BJ (cell line): ENCODE measurements at regions not wholly inside any gene's neighbourhood (a gene's known extent, or its start where the extent isn't known, plus 50 kb on each side); places are given as distances from the start of the nearest gene placed in this dataset.

Experiments
- CTCF ChIA-PET: fragments of 350-600 bp; formaldehyde crosslinking; extraction: SDS; loops from one replicate; lab custom pipeline; 2021; ENCODE audit warnings: antibody characterized with exemption, inconsistent platforms; lab: Yijun Ruan, JAX
- POLR2A ChIA-PET: fragments of 300-600 bp; sonication (Branson Sonifier 250); formaldehyde crosslinking; extraction: SDS; loops from one replicate; lab custom pipeline; 2021; ENCODE audit warnings: antibody characterized with exemption; lab: Charles Lee
- DNase-seq: peaks from one replicate; pipeline ENCODE4 v3.0.0-alpha.2; 2011; ENCODE audit warnings: low read depth
- H3K27me3 ChIP-seq: 2 replicates; pipeline ENCODE4 v1.6.0; 2011; ENCODE audit warnings: low read length; ENCODE audit not compliant: control insufficient read depth, insufficient read depth
- H3K36me3 ChIP-seq: 2 replicates; pipeline ENCODE4 v1.5.1; 2011; ENCODE audit warnings: low read length; ENCODE audit not compliant: control insufficient read depth, insufficient read depth
- H3K4me3 ChIP-seq: 2 replicates; pipeline ENCODE4 v1.5.1; 2011; ENCODE audit warnings: low read depth, mild to moderate bottlenecking, control low read depth, low read length
- TF ChIP-seq, protein P1 (sequence below): IDR thresholded peaks from 2 replicates; pipeline ENCODE4 v1.5.1; 2011; ENCODE audit warnings: low read depth, mild to moderate bottlenecking, control low read depth, inconsistent platforms, low read length, moderate library complexity; ENCODE audit not compliant: insufficient read depth

DNA sequence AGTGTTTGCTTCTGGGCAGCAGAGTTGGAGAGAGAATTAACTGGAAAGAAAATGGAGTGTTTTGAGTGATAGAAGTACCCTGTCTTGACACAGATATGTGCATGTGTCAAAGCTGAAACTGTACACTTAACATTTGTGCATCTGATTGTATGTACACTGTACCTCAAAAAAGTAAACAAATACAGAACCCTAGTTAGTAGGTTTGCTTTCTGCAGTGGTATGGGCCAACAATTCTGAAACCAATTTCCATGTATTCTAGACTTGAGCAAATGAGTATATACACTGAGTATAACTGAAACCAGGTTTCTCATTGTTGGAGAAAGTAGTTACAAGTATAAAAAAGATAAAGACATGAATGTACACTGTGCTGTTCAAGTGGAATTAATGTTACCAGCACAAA is 52.4 kb downstream of the ELAPOR2 start:
- POLR2A ChIA-PET, result no interaction called here
- CTCF ChIA-PET, result no interaction called here

DNA sequence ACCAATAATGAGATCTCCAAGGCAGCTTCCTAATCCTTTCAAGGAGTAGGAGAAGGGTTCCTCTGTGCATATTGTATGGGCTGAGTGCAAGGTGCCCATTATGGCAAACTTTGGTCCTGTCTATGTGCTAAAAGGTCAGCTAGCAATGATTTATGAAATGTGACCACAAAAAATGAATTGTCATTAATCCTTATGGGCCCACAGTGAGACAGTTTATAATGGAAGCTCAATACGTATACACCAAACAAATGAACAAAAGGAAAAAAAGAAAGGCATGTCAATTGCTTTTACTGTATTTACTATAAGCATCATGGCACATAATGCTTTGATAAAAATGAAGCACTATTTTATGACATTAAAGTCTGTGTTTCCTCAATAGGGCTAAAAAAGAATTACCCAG is 54.5 kb downstream of the ELAPOR2 start:
- POLR2A ChIA-PET, result no interaction called here
- CTCF ChIA-PET, result no interaction called here
- Histone ChIP-seq H3K27me3 (no peaks in the 10 kb centered on the region), H3K4me3 (no peak overlapping the region), H3K36me3 (no peaks in the 10 kb centered on the region)
- TF ChIP-seq, protein P1, sequence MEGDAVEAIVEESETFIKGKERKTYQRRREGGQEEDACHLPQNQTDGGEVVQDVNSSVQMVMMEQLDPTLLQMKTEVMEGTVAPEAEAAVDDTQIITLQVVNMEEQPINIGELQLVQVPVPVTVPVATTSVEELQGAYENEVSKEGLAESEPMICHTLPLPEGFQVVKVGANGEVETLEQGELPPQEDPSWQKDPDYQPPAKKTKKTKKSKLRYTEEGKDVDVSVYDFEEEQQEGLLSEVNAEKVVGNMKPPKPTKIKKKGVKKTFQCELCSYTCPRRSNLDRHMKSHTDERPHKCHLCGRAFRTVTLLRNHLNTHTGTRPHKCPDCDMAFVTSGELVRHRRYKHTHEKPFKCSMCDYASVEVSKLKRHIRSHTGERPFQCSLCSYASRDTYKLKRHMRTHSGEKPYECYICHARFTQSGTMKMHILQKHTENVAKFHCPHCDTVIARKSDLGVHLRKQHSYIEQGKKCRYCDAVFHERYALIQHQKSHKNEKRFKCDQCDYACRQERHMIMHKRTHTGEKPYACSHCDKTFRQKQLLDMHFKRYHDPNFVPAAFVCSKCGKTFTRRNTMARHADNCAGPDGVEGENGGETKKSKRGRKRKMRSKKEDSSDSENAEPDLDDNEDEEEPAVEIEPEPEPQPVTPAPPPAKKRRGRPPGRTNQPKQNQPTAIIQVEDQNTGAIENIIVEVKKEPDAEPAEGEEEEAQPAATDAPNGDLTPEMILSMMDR, result no peak
- no peak for DNase-seq

More for the DNA sequence above, 52.4 kb downstream of the ELAPOR2 start:
- DNase-seq, result no peak
- TF ChIP-seq, protein P1, result no peak
- Histone ChIP-seq H3K27me3 (no peaks in the 10 kb centered on the region), H3K36me3 (no peaks in the 10 kb centered on the region), H3K4me3 (no peak overlapping the region)

DNA sequence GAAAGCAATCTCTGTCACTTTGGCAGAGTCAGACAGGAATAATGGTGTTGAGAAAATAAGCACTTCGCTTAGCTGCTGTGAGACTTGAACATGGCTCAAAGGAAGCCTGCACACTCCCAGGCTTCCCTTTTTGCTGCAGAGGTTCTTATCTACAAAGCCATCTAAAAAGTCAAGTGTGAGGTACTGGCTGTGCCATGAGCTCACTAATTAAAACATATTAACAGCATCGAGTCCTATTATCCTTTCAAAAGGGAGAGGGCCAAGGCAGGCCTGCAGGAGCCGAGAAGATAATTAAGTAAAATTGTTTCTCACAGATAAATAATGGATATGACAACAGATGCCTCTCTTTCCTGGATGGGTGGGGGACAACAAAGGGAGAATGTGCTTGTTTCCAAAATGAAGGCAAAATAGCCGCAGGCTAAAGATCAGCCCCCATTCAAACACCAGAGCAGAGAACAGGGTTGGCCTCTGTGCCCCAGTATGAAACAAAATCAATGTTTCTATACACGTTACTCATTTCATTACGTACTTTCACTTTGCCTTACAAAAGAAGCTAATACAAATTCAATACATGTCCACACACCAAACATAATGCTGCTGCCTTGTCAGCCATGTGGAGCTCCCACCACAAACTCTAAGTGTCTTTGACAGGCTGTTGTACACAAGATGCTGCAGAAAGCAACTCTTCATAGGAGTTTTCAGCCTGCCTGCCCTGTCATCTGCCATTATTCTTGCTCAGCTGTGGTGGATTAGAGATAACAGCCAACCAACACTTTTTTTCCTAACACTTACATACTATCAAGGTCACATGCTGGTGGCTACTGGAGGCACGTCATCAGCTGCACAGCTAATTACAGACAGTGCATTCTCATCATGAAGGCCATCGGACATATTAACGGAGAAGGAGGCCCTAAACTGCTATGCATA is 55.3 kb downstream of the ELAPOR2 start:
- Histone ChIP-seq H3K27me3 (no peaks in the 10 kb centered on the region), H3K4me3 (no peak overlapping the region), H3K36me3 (no peaks in the 10 kb centered on the region)
- CTCF ChIA-PET, result interaction anchor here (1.0 kb wide), 1 partner anchor 12 kb away, joined by 3 read pairs; no protein-coding TSS in a partner anchor
- TF ChIP-seq, protein P1, result no peak
- POLR2A ChIA-PET, result no interaction called here
- DNase-seq, result no peak

DNA sequence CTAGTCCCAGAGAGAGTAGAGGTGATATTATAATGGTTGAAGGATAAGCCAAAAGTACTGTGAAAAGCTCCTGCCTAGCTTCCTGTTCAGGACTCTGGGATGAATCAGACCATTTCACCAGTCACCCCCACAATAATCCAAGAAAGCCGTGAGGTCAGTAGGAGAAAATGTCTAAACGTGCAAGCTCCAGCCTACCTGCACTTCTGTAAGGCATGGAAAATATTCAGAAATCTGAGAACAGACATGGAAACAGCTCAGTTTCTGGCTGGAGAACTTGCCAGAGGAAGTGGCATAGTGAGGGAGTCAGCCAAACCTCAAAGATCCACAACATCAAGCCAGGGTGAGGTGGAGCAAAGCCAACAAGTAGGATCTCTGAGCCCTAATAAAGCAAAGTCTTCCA is 58.2 kb downstream of the ELAPOR2 start:
- no peaks in the 10 kb centered on the region for H3K36me3 ChIP-seq
- TF ChIP-seq, protein P1, result no peak
- no peaks in the 10 kb centered on the region for H3K27me3 ChIP-seq
- ChIA-PET CTCF (interaction anchor here (0.8 to 1.6 kb wide), 2 partner anchors 9 to 10 kb away, joined by 3 read pairs; no protein-coding TSS in a partner anchor), POLR2A (no interaction called here)
- peak; percentile 3 for DNase-seq
- no peak overlapping the region for H3K4me3 ChIP-seq

DNA sequence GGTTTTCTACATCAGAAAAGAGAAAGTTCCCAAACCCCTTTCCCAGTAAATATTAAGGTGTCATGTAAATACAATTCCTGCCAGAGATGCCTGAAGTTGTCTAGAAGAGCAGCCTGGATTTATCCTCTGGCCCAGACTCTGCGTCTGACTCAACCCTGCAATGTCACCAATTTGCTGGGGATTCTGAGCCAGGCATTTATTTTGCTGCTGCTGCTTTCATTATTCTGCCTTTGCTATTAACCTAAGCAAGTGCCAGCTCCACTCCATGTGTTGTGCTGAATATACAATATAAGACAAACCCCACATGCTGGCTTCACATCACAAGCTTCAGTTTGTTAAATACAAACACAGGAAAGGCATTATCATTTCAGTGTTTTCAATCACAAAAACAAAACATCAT is 59.1 kb downstream of the ELAPOR2 start:
- Histone ChIP-seq H3K4me3 (no peak overlapping the region), H3K27me3 (no peaks in the 10 kb centered on the region), H3K36me3 (no peaks in the 10 kb centered on the region)
- POLR2A ChIA-PET, result no interaction called here
- CTCF ChIA-PET, result interaction anchor here (1.6 kb wide), 1 partner anchor 11 kb away, joined by 3 read pairs; no protein-coding TSS in a partner anchor
- TF ChIP-seq, protein P1, result no peak
- no peak for DNase-seq
